ENCODE measurements at regions not wholly inside any gene's neighbourhood (a gene's known extent, or its start where the extent isn't known, plus 50 kb on each side); places are given as distances from the start of the nearest gene placed in this dataset.

- Histone ChIP-seq H3K4me2 (ENCODE audit: low read length) (no peak overlapping the region), H3K4me3 (ENCODE audit: low read length) (no peak overlapping the region), H3K27ac (ENCODE audit: low read length) (no peak overlapping the region), H3K9ac (ENCODE audit: low read length) (no peak overlapping the region), H4K20me1 (ENCODE audit: insufficient read depth, low read length) (no peaks in the 10 kb centered on the region), H3K36me3 (replicated peaks; ENCODE audit: low read depth, low read length) (no peaks in the 10 kb centered on the region), H3K4me1 (ENCODE audit: low read length) (peaks cover 13% of the 10 kb centered on the region), H3K9me3 (ENCODE audit: insufficient read depth, low read length) (no peaks in the 10 kb centered on the region), H3K27me3 (ENCODE audit: low read depth, low read length) (no peaks in the 10 kb centered on the region), H3K79me2 (ENCODE audit: low read length) (no peaks in the 10 kb centered on the region), H2AFZ (ENCODE audit: low read depth, low read length) (no peak overlapping the region)
- TF ChIP-seq CTCF (IDR thresholded peaks at IDR 0.05; ENCODE audit: low read depth, low read length) (no peak), EZH2phosphoT487 (IDR thresholded peaks at IDR 0.05; ENCODE audit: low read depth) (no peak)
Measured at GRCh38 chr9:129326061-129327005, 148.3 kb upstream of the IER5L start.

- no peak overlapping the region for H3K9ac ChIP-seq (ENCODE audit: low read length)
- H2AFZ ChIP-seq (ENCODE audit: low read depth, low read length) = no peak overlapping the region
- no peak overlapping the region for H3K4me3 ChIP-seq (ENCODE audit: low read length)
- no peak overlapping the region for H3K4me2 ChIP-seq (ENCODE audit: low read length)
- no peaks in the 10 kb centered on the region for H3K27me3 ChIP-seq (ENCODE audit: low read depth, low read length)
- H3K79me2 ChIP-seq (ENCODE audit: low read length) = no peaks in the 10 kb centered on the region
- no peak overlapping the region for H3K27ac ChIP-seq (ENCODE audit: low read length)
- no peaks in the 10 kb centered on the region for H3K36me3 ChIP-seq (replicated peaks; ENCODE audit: low read depth, low read length)
- no peaks in the 10 kb centered on the region for H4K20me1 ChIP-seq (ENCODE audit: insufficient read depth, low read length)
- TF ChIP-seq CTCF (IDR thresholded peaks at IDR 0.05; ENCODE audit: low read depth, low read length) (no peak), EZH2phosphoT487 (IDR thresholded peaks at IDR 0.05; ENCODE audit: low read depth) (no peak)
- H3K9me3 ChIP-seq (ENCODE audit: insufficient read depth, low read length) = no peaks in the 10 kb centered on the region
- peaks cover 25% of the 10 kb centered on the region for H3K4me1 ChIP-seq (ENCODE audit: low read length)
Measured at GRCh38 chr9:129324808-129325502, 146.9 kb upstream of the IER5L start.

GRCh38 chr9:129323999-129324553 is 146.0 kb upstream of the IER5L start:
- no peak overlapping the region for H3K4me2 ChIP-seq (ENCODE audit: low read length)
- no peak overlapping the region for H3K27ac ChIP-seq (ENCODE audit: low read length)
- H4K20me1 ChIP-seq (ENCODE audit: insufficient read depth, low read length) = no peaks in the 10 kb centered on the region

More at GRCh38 chr9:129323999-129324553, 146.0 kb upstream of the IER5L start:
- Histone ChIP-seq H3K36me3 (replicated peaks; ENCODE audit: low read depth, low read length) (no peaks in the 10 kb centered on the region), H3K9ac (ENCODE audit: low read length) (no peak overlapping the region), H2AFZ (ENCODE audit: low read depth, low read length) (no peak overlapping the region), H3K4me3 (ENCODE audit: low read length) (no peak overlapping the region), H3K9me3 (ENCODE audit: insufficient read depth, low read length) (no peaks in the 10 kb centered on the region), H3K79me2 (ENCODE audit: low read length) (no peaks in the 10 kb centered on the region), H3K27me3 (ENCODE audit: low read depth, low read length) (no peaks in the 10 kb centered on the region), H3K4me1 (ENCODE audit: low read length) (peaks cover 33% of the 10 kb centered on the region)
- TF ChIP-seq EZH2phosphoT487 (IDR thresholded peaks at IDR 0.05; ENCODE audit: low read depth) (no peak), CTCF (IDR thresholded peaks at IDR 0.05; ENCODE audit: low read depth, low read length) (no peak)
